ENCODE measurements at regions not wholly inside any gene's neighbourhood (a gene's known extent, or its start where the extent isn't known, plus 50 kb on each side); places are given as distances from the start of the nearest gene placed in this dataset.

- Histone ChIP-seq H3K4me2 (no peak overlapping the region), H2AFZ (replicated peaks) (no peak overlapping the region), H3K79me2 (ENCODE audit: low read depth) (no peaks in the 10 kb centered on the region), H3K4me3 (no peak overlapping the region), H3K9me3 (ENCODE audit: low read depth) (no peaks in the 10 kb centered on the region), H3K36me3 (no peaks in the 10 kb centered on the region), H3K27me3 (no peaks in the 10 kb centered on the region), H3K4me1 (peaks cover 5% of the 10 kb centered on the region), H4K20me1 (ENCODE audit: low read depth) (no peaks in the 10 kb centered on the region), H3K27ac (no peak overlapping the region), H3K9ac (no peak overlapping the region), H3F3A (ENCODE audit: low read depth) (no peaks in the 10 kb centered on the region)
- Mint-ChIP-seq H3K27me3 (ENCODE audit: insufficient read depth, low read depth) (peaks cover 3% of the 10 kb centered on the region), H3K27ac (no peak overlapping the region), H3K9me3 (no peaks in the 10 kb centered on the region), H3K4me3 (no peak overlapping the region), H3K36me3 (no peaks in the 10 kb centered on the region), H3K4me1 (no peaks in the 10 kb centered on the region)
- DNase-seq (ENCODE audit: low spot score): no peak
- TF ChIP-seq EZH2 (IDR thresholded peaks at IDR 0.05) (no peak), EZH2phosphoT487 (IDR thresholded peaks at IDR 0.05) (no peak)
- TF ChIP-seq, protein P1, sequence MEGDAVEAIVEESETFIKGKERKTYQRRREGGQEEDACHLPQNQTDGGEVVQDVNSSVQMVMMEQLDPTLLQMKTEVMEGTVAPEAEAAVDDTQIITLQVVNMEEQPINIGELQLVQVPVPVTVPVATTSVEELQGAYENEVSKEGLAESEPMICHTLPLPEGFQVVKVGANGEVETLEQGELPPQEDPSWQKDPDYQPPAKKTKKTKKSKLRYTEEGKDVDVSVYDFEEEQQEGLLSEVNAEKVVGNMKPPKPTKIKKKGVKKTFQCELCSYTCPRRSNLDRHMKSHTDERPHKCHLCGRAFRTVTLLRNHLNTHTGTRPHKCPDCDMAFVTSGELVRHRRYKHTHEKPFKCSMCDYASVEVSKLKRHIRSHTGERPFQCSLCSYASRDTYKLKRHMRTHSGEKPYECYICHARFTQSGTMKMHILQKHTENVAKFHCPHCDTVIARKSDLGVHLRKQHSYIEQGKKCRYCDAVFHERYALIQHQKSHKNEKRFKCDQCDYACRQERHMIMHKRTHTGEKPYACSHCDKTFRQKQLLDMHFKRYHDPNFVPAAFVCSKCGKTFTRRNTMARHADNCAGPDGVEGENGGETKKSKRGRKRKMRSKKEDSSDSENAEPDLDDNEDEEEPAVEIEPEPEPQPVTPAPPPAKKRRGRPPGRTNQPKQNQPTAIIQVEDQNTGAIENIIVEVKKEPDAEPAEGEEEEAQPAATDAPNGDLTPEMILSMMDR (IDR thresholded peaks at IDR 0.05): no peak
Observed at GRCh38 chr1:65514041-65514440, 93.6 kb downstream of the LEPR start.

GRCh38 chr1:65524931-65525265, 104.4 kb downstream of the LEPR start:
- Histone ChIP-seq H2AFZ (replicated peaks) (peak overlapping the region; percentile 98), H3K9me3 (ENCODE audit: low read depth) (no peaks in the 10 kb centered on the region), H4K20me1 (ENCODE audit: low read depth) (no peaks in the 10 kb centered on the region), H3K4me1 (peaks cover 8% of the 10 kb centered on the region), H3K9ac (no peak overlapping the region), H3K4me3 (peak overlapping the region; percentile 85), H3F3A (ENCODE audit: low read depth) (peaks cover 7% of the 10 kb centered on the region), H3K27me3 (peaks cover 38% of the 10 kb centered on the region), H3K36me3 (no peaks in the 10 kb centered on the region), H3K4me2 (peak overlapping the region; percentile 99), H3K79me2 (ENCODE audit: low read depth) (no peaks in the 10 kb centered on the region), H3K27ac (no peak overlapping the region)
- Mint-ChIP-seq H3K4me1 (peaks cover 3% of the 10 kb centered on the region), H3K27me3 (ENCODE audit: insufficient read depth, low read depth) (peaks cover 21% of the 10 kb centered on the region), H3K9me3 (no peaks in the 10 kb centered on the region), H3K36me3 (no peaks in the 10 kb centered on the region), H3K27ac (no peak overlapping the region), H3K4me3 (peak overlapping the region; percentile 83)
- DNase-seq (ENCODE audit: low spot score): peak; percentile 12
- TF ChIP-seq, protein P1 (IDR thresholded peaks at IDR 0.05): no peak
- TF ChIP-seq EZH2 (IDR thresholded peaks at IDR 0.05): no peak
- no peak for TF ChIP-seq EZH2phosphoT487 (IDR thresholded peaks at IDR 0.05)

GRCh38 chr1:65525266-65526048, 105.0 kb downstream of the LEPR start:
- H2AFZ ChIP-seq (replicated peaks): peak overlapping the region; percentile 98
- H3K9me3 Mint-ChIP-seq: no peaks in the 10 kb centered on the region

More at GRCh38 chr1:65525266-65526048, 105.0 kb downstream of the LEPR start:
- Mint-ChIP-seq H3K27me3 (ENCODE audit: insufficient read depth, low read depth) (peaks cover 21% of the 10 kb centered on the region), H3K36me3 (no peaks in the 10 kb centered on the region), H3K4me3 (peak overlapping the region; percentile 84), H3K4me1 (peaks cover 3% of the 10 kb centered on the region), H3K27ac (no peak overlapping the region)
- Histone ChIP-seq H3K27ac (no peak overlapping the region), H3K4me2 (peak overlapping the region; percentile 99), H3F3A (ENCODE audit: low read depth) (peaks cover 7% of the 10 kb centered on the region), H3K9me3 (ENCODE audit: low read depth) (no peaks in the 10 kb centered on the region), H3K36me3 (no peaks in the 10 kb centered on the region), H3K27me3 (peaks cover 38% of the 10 kb centered on the region), H3K9ac (no peak overlapping the region), H3K4me3 (peak overlapping the region; percentile 85), H3K79me2 (ENCODE audit: low read depth) (no peaks in the 10 kb centered on the region), H3K4me1 (peaks cover 8% of the 10 kb centered on the region), H4K20me1 (ENCODE audit: low read depth) (no peaks in the 10 kb centered on the region)
- TF ChIP-seq EZH2phosphoT487 (IDR thresholded peaks at IDR 0.05) (peak; percentile 53), EZH2 (IDR thresholded peaks at IDR 0.05) (peak; percentile 72)
- TF ChIP-seq, protein P1 (IDR thresholded peaks at IDR 0.05): no peak
- DNase-seq (ENCODE audit: low spot score): peak; percentile 61

All from neural progenitor cell (in vitro differentiated cells).